ENCODE measurements at regions not wholly inside any gene's neighbourhood (a gene's known extent, or its start where the extent isn't known, plus 50 kb on each side); places are given as distances from the start of the nearest gene placed in this dataset.

DNA sequence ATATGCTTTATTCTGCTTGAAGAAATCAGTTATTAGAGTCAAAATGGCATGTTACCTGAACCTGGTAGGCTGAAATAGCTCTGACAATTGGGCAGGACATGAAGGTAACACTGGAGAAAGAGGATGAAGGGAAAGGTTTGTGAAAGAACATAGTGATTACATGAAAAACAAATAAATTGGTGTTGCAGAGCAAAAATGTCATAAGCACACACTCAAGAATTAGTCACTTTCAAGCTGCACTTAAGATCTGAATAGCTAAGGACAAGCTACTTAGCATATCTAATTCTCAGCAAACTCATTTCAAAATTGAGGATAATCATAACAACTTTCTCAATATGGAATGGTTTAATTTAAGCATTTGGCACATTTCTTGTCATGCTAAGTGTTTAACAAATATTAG lies 1398.0 kb upstream of the FLRT2 start:
- no peak overlapping the region for H3K27ac ChIP-seq
- H3K27me3 ChIP-seq, result no peaks in the 10 kb centered on the region
- no peaks in the 10 kb centered on the region for H3K9me3 ChIP-seq (replicated peaks in 1 of 11)
- no peaks in the 10 kb centered on the region for H3K36me3 ChIP-seq
- H3K4me2 ChIP-seq, result no peak overlapping the region
- H3K4me3 ChIP-seq, result no peak overlapping the region
- TF ChIP-seq Cebpa-rat (IDR thresholded peaks at IDR 0.05), result no peak
- H4K20me1 ChIP-seq, result no peaks in the 10 kb centered on the region
- H3K9ac ChIP-seq, result no peak overlapping the region
- peaks cover 0 to 13% (median 0%) of the 10 kb centered on the region in 10 experiments; a peak in 5 of 20 replicates for H3K4me1 ChIP-seq

DNA sequence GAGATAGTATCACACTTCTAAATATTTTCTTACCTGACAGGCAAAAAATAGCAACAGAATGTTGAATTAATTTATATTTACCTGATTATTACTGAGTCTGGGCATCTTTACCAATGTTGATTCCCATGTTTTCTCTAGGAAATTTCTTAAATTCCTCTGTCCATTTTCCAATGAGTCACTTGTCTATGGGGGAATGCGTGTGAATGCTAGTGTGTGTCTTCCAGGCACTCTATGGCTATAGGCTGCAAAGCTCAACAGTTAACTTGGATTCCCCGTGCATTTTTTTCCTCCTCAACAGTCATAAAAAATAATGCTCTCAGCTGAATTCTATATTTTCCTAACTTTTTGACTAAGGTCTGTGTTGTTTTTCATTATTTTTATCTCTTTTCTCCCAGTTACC lies 1385.8 kb upstream of the FLRT2 start:
- no peaks in the 10 kb centered on the region for H3K27me3 ChIP-seq
- H3K9ac ChIP-seq, result no peak overlapping the region
- no peaks in the 10 kb centered on the region for H4K20me1 ChIP-seq
- no peaks in the 10 kb centered on the region for H3K9me3 ChIP-seq (replicated peaks in 1 of 11)
- H3K36me3 ChIP-seq, result no peaks in the 10 kb centered on the region
- no peaks in the 10 kb centered on the region for H3K4me1 ChIP-seq
- no peak overlapping the region for H3K27ac ChIP-seq
- no peak overlapping the region for H3K4me2 ChIP-seq
- TF ChIP-seq Cebpa-rat (IDR thresholded peaks at IDR 0.05), result no peak
- no peak overlapping the region for H3K4me3 ChIP-seq

DNA sequence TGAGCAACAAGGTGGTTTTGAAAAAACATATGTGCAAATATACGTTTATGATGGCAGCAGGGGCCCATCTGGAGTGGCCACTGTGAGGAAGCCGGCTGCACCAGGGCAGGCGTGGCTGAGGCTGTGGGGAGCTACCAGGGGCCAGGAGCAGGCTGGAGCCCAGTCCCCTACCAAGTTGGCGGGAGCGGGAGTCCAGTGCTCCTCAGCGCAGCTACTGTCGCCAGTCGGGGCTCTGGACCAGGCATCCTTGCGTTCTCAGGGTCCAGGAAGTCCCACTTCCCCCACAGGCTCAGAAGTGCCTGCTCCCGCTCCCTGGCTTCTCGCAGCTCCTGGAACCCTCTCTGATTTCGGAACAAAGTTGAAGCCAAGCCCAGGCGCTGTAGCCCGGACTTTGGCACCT lies 1377.5 kb upstream of the FLRT2 start:
- H3K4me3 ChIP-seq, result no peak overlapping the region
- H3K9ac ChIP-seq, result no peak overlapping the region
- H3K9me3 ChIP-seq (replicated peaks in 1 of 11), result no peaks in the 10 kb centered on the region
- H4K20me1 ChIP-seq, result no peaks in the 10 kb centered on the region
- H3K27me3 ChIP-seq, result no peaks in the 10 kb centered on the region
- TF ChIP-seq Cebpa-rat (IDR thresholded peaks at IDR 0.05), result no peak
- H3K4me1 ChIP-seq, result no peaks in the 10 kb centered on the region
- H3K4me2 ChIP-seq, result no peak overlapping the region
- no peaks in the 10 kb centered on the region for H3K36me3 ChIP-seq
- H3K27ac ChIP-seq, result no peak overlapping the region

DNA sequence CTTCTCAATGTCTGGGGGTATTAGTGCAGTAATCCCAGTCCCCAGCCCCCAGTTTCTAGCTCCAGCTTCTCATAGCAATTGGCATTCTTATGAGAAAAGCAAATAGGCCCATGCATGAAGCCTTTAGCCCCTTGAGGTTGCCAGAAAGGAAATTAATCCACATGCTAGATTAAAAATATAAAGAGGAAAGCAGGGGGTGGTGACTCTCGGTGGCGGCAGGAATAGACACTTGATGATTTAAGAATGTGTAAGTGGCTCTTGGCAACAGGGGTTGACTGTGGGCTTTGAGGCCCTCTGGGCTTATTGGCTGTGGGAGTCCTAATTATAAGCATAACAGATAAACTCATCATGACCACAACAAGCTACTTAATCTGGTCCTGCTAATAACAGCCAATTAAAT lies 1367.3 kb upstream of the FLRT2 start:
- H3K4me1 ChIP-seq, result no peaks in the 10 kb centered on the region

DNA sequence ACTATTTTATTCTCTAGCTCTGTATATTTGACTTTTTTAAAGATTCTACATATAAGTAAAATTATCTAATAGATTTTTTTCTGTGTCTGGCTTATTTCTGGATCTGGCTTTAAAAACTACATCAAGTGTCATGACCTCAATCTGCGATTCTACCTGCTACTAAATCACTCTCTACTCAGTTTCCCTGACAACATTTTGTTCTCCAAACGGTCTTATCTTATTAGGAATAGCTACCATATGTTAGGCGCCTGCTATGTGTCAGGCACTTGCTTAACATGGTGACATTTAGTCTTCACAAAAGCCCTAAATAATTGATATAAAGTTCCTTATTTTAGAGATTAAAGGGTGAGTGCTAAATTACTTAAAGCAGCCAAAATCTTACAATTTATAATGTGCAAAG lies 1362.9 kb upstream of the FLRT2 start:
- H4K20me1 ChIP-seq, result no peaks in the 10 kb centered on the region
- no peak overlapping the region for H3K27ac ChIP-seq
- no peaks in the 10 kb centered on the region for H3K36me3 ChIP-seq
- H3K9me3 ChIP-seq (replicated peaks in 1 of 11), result peaks cover 0 to 4% (median 0%) of the 10 kb centered on the region in 11 experiments; a peak in 1 of 22 replicates
- TF ChIP-seq Cebpa-rat (IDR thresholded peaks at IDR 0.05), result no peak
- H3K4me1 ChIP-seq, result no peaks in the 10 kb centered on the region
- H3K27me3 ChIP-seq, result no peaks in the 10 kb centered on the region
- H3K4me2 ChIP-seq, result no peak overlapping the region
- H3K4me3 ChIP-seq, result no peak overlapping the region
- no peak overlapping the region for H3K9ac ChIP-seq

More for the DNA sequence above, 1367.3 kb upstream of the FLRT2 start:
- Histone ChIP-seq H3K4me3 (no peak overlapping the region), H3K36me3 (no peaks in the 10 kb centered on the region), H3K4me2 (no peak overlapping the region), H3K9ac (no peak overlapping the region), H4K20me1 (no peaks in the 10 kb centered on the region), H3K27me3 (no peaks in the 10 kb centered on the region), H3K27ac (no peak overlapping the region), H3K9me3 (replicated peaks in 1 of 11) (no peaks in the 10 kb centered on the region)
- TF ChIP-seq Cebpa-rat (IDR thresholded peaks at IDR 0.05), result no peak

DNA sequence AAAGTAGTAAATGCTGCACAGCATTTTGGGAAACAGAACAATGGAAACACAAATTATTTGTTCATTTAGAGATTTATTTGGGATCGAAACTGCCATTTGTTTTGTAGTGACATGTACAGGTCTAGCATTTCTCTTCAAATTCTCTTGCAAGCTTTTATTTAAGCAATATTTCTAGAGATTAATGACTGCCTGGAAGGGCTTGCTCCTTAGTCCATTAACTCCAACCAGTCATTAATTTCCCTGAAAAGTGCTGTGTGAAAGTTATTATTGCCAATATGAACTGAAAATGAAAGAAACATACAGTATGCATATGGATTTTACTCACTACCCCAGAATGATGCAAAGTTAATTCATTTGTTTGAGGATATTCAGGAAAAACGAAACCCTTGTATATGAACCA lies 1349.6 kb upstream of the FLRT2 start:
- no peaks in the 10 kb centered on the region for H3K4me1 ChIP-seq
- H4K20me1 ChIP-seq, result no peaks in the 10 kb centered on the region
- H3K27me3 ChIP-seq, result no peaks in the 10 kb centered on the region
- H3K36me3 ChIP-seq, result no peaks in the 10 kb centered on the region
- no peaks in the 10 kb centered on the region for H3K9me3 ChIP-seq (replicated peaks in 1 of 11)
- H3K9ac ChIP-seq, result no peak overlapping the region
- no peak overlapping the region for H3K27ac ChIP-seq
- H3K4me2 ChIP-seq, result no peak overlapping the region
- no peak overlapping the region for H3K4me3 ChIP-seq
- no peak for TF ChIP-seq Cebpa-rat (IDR thresholded peaks at IDR 0.05)

DNA sequence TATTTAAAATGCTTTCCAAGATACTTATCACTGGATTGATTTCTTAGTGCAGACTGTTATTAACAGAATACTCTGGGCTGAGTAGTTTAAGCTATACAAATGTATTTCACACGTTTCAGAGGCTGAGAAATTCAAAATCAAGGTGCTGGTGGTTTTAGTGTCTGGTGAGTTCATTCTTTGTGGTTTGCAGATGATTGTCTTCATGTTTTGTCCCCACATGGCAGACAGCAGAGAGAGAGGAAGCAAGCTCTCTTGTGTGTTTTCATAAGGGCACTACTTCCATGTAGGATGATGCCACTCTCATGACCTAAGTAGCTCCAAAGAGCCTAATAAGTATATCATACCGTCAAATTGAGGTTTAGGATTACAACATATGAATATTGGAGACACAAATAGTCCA lies 1348.9 kb upstream of the FLRT2 start:
- Histone ChIP-seq H3K4me2 (no peak overlapping the region), H3K36me3 (no peaks in the 10 kb centered on the region), H3K27ac (no peak overlapping the region), H3K4me3 (no peak overlapping the region), H3K27me3 (no peaks in the 10 kb centered on the region), H3K4me1 (no peaks in the 10 kb centered on the region), H3K9ac (no peak overlapping the region), H4K20me1 (no peaks in the 10 kb centered on the region), H3K9me3 (replicated peaks in 1 of 11) (no peaks in the 10 kb centered on the region)
- no peak for TF ChIP-seq Cebpa-rat (IDR thresholded peaks at IDR 0.05)

DNA sequence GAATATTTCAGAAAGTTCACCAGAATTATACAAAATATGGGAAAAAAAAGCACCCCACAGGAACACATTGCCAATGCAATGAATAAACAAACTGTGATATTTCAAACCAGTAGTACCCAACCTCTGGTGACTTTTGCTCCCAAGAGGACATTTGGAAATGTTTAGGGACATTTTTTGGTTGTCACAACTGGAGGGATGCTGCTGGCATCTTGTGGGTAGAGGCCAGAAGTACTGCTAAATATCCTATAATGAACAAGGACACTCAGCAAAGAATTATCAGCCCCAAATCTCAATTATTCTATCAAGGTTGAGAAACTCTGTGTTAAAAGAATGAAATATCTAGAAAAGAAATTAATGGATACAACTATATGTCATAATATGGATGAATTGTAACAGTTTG lies 1334.4 kb upstream of the FLRT2 start:
- Histone ChIP-seq H3K27me3 (no peaks in the 10 kb centered on the region), H3K9ac (no peak overlapping the region), H3K27ac (no peak overlapping the region), H3K36me3 (no peaks in the 10 kb centered on the region; a peak in 1 of 22 replicates), H3K4me1 (no peaks in the 10 kb centered on the region), H4K20me1 (no peaks in the 10 kb centered on the region), H3K4me3 (no peak overlapping the region), H3K4me2 (no peak overlapping the region), H3K9me3 (replicated peaks in 1 of 11) (peaks cover 16 to 24% (median 20%) of the 10 kb centered on the region in 11 experiments)
- TF ChIP-seq Cebpa-rat (IDR thresholded peaks at IDR 0.05), result no peak

DNA sequence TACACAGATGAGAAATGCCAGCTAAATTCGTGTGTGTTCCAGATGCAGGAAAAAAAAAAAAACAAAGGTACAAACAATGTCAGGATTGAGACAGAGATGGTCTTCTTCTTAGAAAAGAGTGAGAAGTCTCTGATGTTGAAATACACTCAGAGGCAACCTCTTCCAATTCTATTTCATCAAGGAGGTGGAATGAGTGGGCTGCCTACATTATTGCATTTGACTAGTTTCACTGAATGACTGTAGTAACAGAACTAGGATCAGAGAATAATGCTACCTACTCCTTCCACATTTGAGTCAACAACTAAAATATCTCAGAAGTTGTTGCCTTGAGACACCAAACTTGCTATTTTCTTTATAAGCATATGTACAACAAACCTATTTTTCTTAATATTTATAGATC lies 1332.2 kb upstream of the FLRT2 start:
- Histone ChIP-seq H3K4me1 (no peaks in the 10 kb centered on the region), H3K9ac (no peak overlapping the region)
- TF ChIP-seq Cebpa-rat (IDR thresholded peaks at IDR 0.05), result no peak

DNA sequence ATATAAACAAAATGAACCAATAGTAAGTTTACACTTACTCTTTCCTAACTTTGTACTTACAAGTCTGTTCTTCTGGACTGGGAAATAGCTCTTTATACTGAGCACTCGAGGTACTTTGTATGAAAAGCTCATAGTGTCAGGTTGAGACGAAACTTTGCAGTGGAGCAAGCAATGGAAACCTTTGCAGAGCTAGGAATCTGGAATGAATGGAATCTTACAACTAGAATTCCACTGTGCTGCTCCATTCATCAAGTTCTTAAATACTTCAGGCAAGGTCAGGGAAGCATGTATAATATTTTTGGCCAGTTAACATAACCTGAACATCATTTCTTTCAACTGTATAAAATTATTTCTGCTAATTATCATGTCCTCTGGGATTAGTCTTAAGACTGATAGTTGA lies 1327.5 kb upstream of the FLRT2 start:
- no peak overlapping the region for H3K4me3 ChIP-seq
- H3K27me3 ChIP-seq, result no peaks in the 10 kb centered on the region
- peaks cover 0 to 12% (median 0%) of the 10 kb centered on the region in 10 experiments; a peak in 4 of 20 replicates for H3K4me1 ChIP-seq
- no peak overlapping the region for H3K9ac ChIP-seq
- H3K27ac ChIP-seq, result no peak overlapping the region
- no peak overlapping the region for H3K4me2 ChIP-seq
- H4K20me1 ChIP-seq, result no peaks in the 10 kb centered on the region
- H3K36me3 ChIP-seq, result no peaks in the 10 kb centered on the region
- no peaks in the 10 kb centered on the region for H3K9me3 ChIP-seq (replicated peaks in 1 of 11)
- no peak for TF ChIP-seq Cebpa-rat (IDR thresholded peaks at IDR 0.05)

More for the DNA sequence above, 1332.2 kb upstream of the FLRT2 start:
- Histone ChIP-seq H3K27me3 (no peaks in the 10 kb centered on the region), H3K4me3 (no peak overlapping the region), H3K9me3 (replicated peaks in 1 of 11) (peaks cover 16 to 22% (median 20%) of the 10 kb centered on the region in 11 experiments), H3K27ac (no peak overlapping the region), H3K4me2 (no peak overlapping the region), H4K20me1 (no peaks in the 10 kb centered on the region), H3K36me3 (no peaks in the 10 kb centered on the region; a peak in 1 of 22 replicates)

Measured in BLaER1 treated with 17β-estradiol and CSF1 and Interleukin-3, amounts not matched to agents 10 nM and 100 nM (cell line).